Thymus (tissue), 11 donors: ENCODE measurements at regions not wholly inside any gene's neighbourhood (a gene's known extent, or its start where the extent isn't known, plus 50 kb on each side); places are given as distances from the start of the nearest gene placed in this dataset.
"Not testable (repeated sequence)": the region's sequence is repeated elsewhere in the genome, so short reads cannot be mapped to it uniquely, and the experiment has no call there.

Experiments used
- DNase-seq, 9 donors: peaks; one replicate each; pipeline ENCODE4 v3.0.0-alpha.2; 2013; ENCODE audit warnings: low spot score in 9 of 9, low read depth in 6 of 9, missing footprints in 1 of 9
- H3K27ac ChIP-seq, 2 donors: one replicate each; pipeline ENCODE4 v1.5.1; 2013; ENCODE audit warnings: control low read depth in 1 of 2, low read depth in 1 of 2, low read length in 1 of 2, mild to moderate bottlenecking in 1 of 2, moderate library complexity in 1 of 2
- H3K27me3 ChIP-seq, 2 donors: one replicate each; pipeline ENCODE4 v1.5.1; 2013; ENCODE audit warnings: low read length in 1 of 2; ENCODE audit not compliant: control insufficient read depth in 2 of 2, insufficient read depth in 1 of 2
- H3K36me3 ChIP-seq, 2 donors: one replicate each; pipeline ENCODE4 v1.5.1; 2013; ENCODE audit warnings: low read length in 1 of 2, mild to moderate bottlenecking in 1 of 2, moderate library complexity in 1 of 2; ENCODE audit not compliant: control insufficient read depth in 2 of 2, insufficient read depth in 2 of 2
- H3K4me1 ChIP-seq, 2 donors: one replicate each; pipeline ENCODE4 v1.5.1; 2013; ENCODE audit warnings: low read length in 2 of 2; ENCODE audit not compliant: control insufficient read depth in 2 of 2, insufficient read depth in 2 of 2
- H3K4me3 ChIP-seq, 2 donors: one replicate each; pipeline ENCODE4 v1.5.1; 2013; ENCODE audit warnings: low read length in 2 of 2, control low read depth in 1 of 2, mild to moderate bottlenecking in 1 of 2
- H3K9me3 ChIP-seq, 2 donors: one replicate each; pipeline ENCODE4 v1.5.1; 2013; ENCODE audit warnings: low read length in 1 of 2, mild to moderate bottlenecking in 1 of 2; ENCODE audit not compliant: control insufficient read depth in 2 of 2, insufficient read depth in 1 of 2
- WGBS: extraction: QIAGEN DNeasy Blood & Tissue Kit; methylation state at CpG from one replicate; pipeline ENCODE4 v1.1.7; 2013; 5-methylcytosine and 5-hydroxymethylcytosine counted together
- donor health status: healthy.

DNA sequence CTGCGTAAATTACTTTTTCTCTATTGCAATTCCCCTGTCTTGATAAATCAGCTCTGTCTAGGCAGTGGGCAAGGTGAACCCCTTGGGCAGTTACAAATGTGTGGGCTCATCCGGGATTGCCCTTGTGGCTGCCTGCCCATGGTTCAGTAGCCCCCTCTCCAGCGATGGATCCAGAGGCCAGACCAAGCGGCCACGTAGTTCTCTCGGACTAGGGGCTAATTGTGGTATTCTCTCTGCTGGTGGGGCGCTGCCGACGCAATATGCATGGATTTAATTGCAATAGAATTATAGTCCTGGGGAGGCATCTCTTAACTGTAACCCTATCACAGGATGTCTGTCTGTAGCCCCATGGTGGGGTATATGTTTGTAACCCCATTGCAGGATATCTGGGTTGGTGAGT, 64.3 kb upstream of the UNC93A start:
- Histone ChIP-seq H3K9me3 (peaks cover 0 to 3% of the 10 kb centered on the region in 2 donors), H3K4me3 (no peak overlapping the region), H3K4me1 (peaks cover 17 to 25% of the 10 kb centered on the region in 2 donors), H3K36me3 (no peaks in the 10 kb centered on the region), H3K27me3 (peaks cover 0 to 25% of the 10 kb centered on the region in 2 donors), H3K27ac (no peak overlapping the region)
- WGBS, result 82% methylated on average over 9 of the region's 9 CpGs
- no peak for DNase-seq

DNA sequence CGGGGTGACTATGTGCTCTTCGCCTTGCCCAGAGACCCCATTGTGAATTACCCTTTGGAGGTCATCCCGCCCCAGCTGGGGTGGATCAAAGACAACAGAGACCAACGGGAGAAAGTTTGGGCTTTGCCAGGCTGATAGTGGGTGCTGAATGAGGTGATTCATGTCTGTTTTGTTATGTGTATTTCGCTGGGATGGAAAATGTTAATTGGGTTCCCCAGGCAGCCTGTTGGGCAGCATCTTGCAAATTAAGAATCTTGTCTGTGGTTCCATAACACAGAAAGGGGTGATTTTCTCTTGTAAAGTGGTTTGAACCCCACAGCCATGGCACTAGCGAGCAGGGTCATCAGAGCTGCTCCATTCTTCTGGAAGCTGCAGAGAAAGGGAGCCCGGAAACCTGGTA, 63.1 kb upstream of the UNC93A start:
- Histone ChIP-seq H3K9me3 (peaks cover 0 to 3% of the 10 kb centered on the region in 2 donors), H3K4me3 (no peak overlapping the region), H3K36me3 (no peaks in the 10 kb centered on the region), H3K4me1 (peaks cover 16 to 24% of the 10 kb centered on the region in 2 donors), H3K27ac (no peak overlapping the region), H3K27me3 (peaks cover 0 to 25% of the 10 kb centered on the region in 2 donors)
- DNase-seq, result no peak
- WGBS, result 88% methylated on average over 7 of the region's 7 CpGs

DNA sequence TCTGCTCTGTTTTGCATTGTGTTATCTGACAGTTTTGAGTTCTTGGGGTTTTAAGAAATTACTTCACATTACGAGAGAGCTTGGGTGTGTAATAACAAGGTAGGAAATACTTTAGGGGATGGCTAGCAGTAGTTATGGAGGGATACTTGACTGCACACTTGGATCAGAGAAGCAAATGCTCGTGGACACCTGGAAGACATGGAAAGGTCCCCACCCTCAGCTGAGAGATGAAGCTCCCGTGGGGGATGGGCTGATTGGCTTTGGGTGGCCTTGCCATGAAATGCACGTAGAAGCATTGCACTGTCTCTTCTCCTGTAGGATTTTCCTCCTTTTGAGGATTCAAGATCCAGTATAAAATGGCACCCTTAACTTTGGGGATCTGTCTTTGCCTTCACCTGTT, 61.5 kb upstream of the UNC93A start:
- no peak overlapping the region for H3K27ac ChIP-seq
- H3K4me3 ChIP-seq, result no peak overlapping the region
- peaks cover 0 to 28% of the 10 kb centered on the region in 2 donors for H3K27me3 ChIP-seq
- 83% methylated on average over 4 of the region's 4 CpGs for WGBS
- peaks cover 0 to 3% of the 10 kb centered on the region in 2 donors for H3K9me3 ChIP-seq
- no peaks in the 10 kb centered on the region for H3K36me3 ChIP-seq
- DNase-seq, result no peak
- H3K4me1 ChIP-seq, result peaks cover 8 to 13% of the 10 kb centered on the region in 2 donors

DNA sequence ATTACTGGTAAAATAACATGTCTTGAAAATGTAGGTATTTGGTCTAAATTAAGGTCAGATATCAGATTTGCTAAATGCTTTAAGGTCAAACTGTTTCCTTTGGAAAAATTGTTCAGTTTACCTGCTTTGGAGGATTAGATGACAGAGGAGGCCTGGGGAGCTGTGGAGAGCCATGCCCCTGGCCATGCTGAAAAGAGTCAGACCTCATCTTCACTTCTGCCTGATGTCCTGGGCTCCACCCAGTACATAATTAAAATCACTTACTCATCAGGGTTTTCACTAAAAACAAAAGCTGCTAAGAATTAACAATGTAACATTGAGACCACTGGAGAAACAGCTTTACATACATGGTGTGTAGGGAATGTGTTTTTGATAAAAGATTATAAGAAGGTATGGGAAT, 60.8 kb upstream of the UNC93A start:
- H3K4me3 ChIP-seq, result no peak overlapping the region
- peaks cover 0 to 28% of the 10 kb centered on the region in 2 donors for H3K27me3 ChIP-seq
- H3K36me3 ChIP-seq, result no peaks in the 10 kb centered on the region
- no peak for DNase-seq
- H3K27ac ChIP-seq, result no peak overlapping the region
- H3K9me3 ChIP-seq, result peaks cover 0 to 3% of the 10 kb centered on the region in 2 donors
- peaks cover 8 to 13% of the 10 kb centered on the region in 2 donors for H3K4me1 ChIP-seq

DNA sequence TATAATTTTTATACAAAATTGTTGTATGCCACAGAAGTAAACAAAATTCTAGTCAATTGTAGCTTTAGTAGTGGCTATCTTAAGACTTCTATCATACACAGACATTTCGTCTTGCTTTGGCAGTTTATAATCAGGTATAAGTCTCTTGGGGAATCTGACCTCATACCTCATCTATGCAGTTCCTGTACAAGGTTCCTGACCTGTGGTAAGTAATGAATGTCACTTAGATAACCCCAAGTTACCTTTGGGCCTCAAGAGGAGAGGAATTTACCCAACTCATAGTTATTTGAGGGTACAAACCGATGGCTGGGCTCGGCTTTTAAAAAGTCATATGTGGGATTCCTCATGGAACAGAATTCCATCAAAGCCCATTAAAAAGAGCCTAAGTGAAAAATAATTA, 58.8 kb upstream of the UNC93A start:
- H3K36me3 ChIP-seq, result no peaks in the 10 kb centered on the region
- no peak for DNase-seq
- peaks cover 0 to 21% of the 10 kb centered on the region in 2 donors for H3K27me3 ChIP-seq
- peaks cover 4 to 6% of the 10 kb centered on the region in 2 donors for H3K4me1 ChIP-seq
- H3K9me3 ChIP-seq, result peaks cover 0 to 3% of the 10 kb centered on the region in 2 donors
- H3K27ac ChIP-seq, result no peak overlapping the region
- no peak overlapping the region for H3K4me3 ChIP-seq
- 96% methylated on average over 3 of the region's 3 CpGs for WGBS

DNA sequence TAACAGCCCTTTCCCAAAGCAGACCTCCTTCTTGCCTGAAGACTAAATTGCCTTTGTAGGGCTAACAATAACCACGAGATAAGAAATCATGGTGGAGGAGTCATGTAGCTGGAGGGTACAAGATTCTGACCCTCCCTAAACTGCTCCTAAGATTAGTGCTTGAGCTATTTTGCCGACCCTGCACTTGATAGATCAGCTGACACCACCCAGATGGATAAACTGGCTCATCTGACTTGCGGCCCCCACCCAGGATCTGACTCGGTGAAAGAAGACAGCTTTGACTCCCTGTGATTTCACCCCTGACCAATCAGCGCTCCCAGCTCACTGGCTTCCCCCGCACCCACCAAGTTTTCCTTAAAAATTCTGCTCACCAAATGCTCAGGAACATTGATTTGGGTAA, 57.6 kb upstream of the UNC93A start:
- Histone ChIP-seq H3K9me3 (no peaks in the 10 kb centered on the region), H3K27me3 (peaks cover 0 to 11% of the 10 kb centered on the region in 2 donors), H3K4me3 (no peak overlapping the region), H3K27ac (no peak overlapping the region), H3K36me3 (no peaks in the 10 kb centered on the region), H3K4me1 (peaks cover 14 to 17% of the 10 kb centered on the region in 2 donors)
- 80% methylated on average over 6 of the region's 6 CpGs for WGBS
- DNase-seq, result no peak

DNA sequence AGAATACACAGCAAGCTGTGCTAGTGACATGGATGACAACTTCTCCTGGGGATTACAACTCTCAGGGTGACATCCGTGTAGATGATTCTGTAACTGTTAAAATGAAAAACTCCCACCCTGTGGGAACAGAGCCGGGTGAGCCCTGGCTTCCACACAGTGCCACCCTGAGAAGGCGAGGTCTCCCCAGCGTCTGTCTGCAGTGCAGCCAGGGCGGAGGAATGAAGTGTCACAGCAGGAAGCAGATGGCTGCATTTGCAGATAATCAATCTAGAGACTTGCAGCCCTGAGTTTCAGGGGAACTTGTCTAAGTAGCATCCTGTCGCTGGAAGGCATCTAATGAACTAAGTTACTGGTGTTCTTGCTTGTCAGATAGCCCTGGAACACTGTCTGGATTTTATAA, 56.5 kb upstream of the UNC93A start:
- DNase-seq, H3K9me3 ChIP-seq, H3K36me3 ChIP-seq, H3K27ac ChIP-seq, H3K27me3 ChIP-seq, H3K4me3 ChIP-seq: not testable (repeated sequence)
- WGBS, result 13% methylated on average over 3 of the region's 6 CpGs
- H3K4me1 ChIP-seq, result peaks cover 23 to 24% of the 10 kb centered on the region in 2 donors

DNA sequence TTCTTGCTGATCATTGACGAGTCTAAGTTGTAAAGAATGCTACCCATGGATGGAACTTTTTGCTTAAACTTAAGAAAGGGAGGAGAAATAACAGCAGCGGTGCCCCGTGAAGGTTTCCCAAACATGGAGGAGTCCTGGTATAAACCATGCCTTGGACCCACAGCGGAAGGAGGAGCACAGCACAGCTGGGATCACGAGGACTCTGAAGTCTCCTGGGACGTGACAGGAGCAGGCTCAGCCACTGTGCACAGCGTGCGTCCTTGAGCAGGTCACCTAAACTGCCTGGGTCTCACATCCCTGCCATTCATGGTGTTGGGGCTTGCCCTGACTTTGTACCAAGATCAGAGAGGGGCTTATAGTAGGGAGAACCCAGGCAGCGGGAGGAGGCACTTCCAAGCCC, 56.1 kb upstream of the UNC93A start:
- H3K4me1 ChIP-seq, result peaks cover 23 to 24% of the 10 kb centered on the region in 2 donors
- 88% methylated on average over 9 of the region's 9 CpGs for WGBS

DNA sequence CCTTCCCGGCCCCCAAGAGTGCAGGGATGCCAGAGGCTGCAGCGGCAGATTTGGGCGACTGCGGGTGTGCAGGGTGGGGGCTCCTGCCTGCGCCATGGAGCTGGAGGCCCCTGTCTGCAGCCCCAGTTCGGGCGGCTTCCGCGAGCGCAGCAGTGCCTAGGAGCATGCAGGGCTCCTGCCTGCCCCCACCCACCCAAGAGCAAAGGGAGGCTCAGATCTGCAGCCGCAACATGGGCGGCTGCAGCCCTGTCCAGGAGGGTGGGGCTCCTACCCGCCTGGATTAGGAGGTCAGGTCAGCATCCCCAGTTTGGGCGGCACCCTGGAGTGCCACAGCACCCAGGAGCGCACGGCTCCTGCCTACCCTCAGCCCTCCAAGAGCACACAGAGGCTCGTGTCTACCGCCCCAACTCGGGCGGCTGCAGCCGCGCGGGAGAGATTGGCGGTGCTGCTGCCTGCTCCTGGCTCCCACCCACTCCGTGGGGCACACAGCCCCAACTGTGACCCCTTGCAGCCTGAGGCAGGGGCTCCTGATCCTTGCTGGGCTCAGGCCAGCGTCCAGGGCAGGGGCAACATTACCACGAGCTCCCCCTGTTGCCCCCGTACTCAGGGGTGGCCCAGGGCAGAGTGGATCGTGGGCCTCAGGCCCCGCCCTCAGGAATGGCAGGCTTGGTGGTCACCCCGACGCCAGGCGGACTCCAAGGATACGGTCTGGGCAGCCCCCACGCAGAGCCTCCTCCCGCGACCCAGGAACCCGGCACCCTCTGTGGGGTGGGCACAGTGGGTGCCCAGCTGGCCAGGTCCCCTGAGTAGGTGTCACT, 55.5 kb upstream of the UNC93A start:
- DNase-seq, result no peak
- H3K4me3 ChIP-seq, result no peak overlapping the region
- H3K36me3 ChIP-seq, result no peaks in the 10 kb centered on the region
- H3K4me1 ChIP-seq, result peaks cover 23 to 24% of the 10 kb centered on the region in 2 donors
- H3K27ac ChIP-seq, result no peak overlapping the region
- no peaks in the 10 kb centered on the region for H3K9me3 ChIP-seq
- H3K27me3 ChIP-seq, result peaks cover 0 to 4% of the 10 kb centered on the region in 2 donors
- WGBS, result 97% methylated on average over 38 of the region's 38 CpGs

More for the DNA sequence above, 56.1 kb upstream of the UNC93A start:
- DNase-seq, result no peak
- no peaks in the 10 kb centered on the region for H3K36me3 ChIP-seq
- no peak overlapping the region for H3K27ac ChIP-seq
- H3K27me3 ChIP-seq, result peaks cover 0 to 4% of the 10 kb centered on the region in 2 donors
- H3K4me3 ChIP-seq, result no peak overlapping the region
- no peaks in the 10 kb centered on the region for H3K9me3 ChIP-seq
